Activated CD4-positive, alpha-beta T cell treated with anti-CD3 and anti-CD28 coated beads, Interleukin-2, amount 10 ng/mL, durations not matched to agents 24 days and 14 days (primary cell): ENCODE measurements at regions not wholly inside any gene's neighbourhood (a gene's known extent, or its start where the extent isn't known, plus 50 kb on each side); places are given as distances from the start of the nearest gene placed in this dataset.
"Not testable (repeated sequence)": the region's sequence is repeated elsewhere in the genome, so short reads cannot be mapped to it uniquely, and the experiment has no call there.

Experiments
- DNase-seq: peaks from one replicate; pipeline ENCODE4 v3.0.0; 2022
- H3K27ac Mint-ChIP-seq: one replicate; pipeline ENCODE4 v1.8.0; 2022; ENCODE audit warnings: mild to moderate bottlenecking, mixed read lengths
- H3K27me3 Mint-ChIP-seq: one replicate; pipeline ENCODE4 v1.8.0; 2022; ENCODE audit warnings: mixed read lengths
- H3K36me3 Mint-ChIP-seq: one replicate; pipeline ENCODE4 v1.8.0; 2022; ENCODE audit warnings: low read depth, mild to moderate bottlenecking, mixed read lengths
- H3K4me1 Mint-ChIP-seq: one replicate; pipeline ENCODE4 v1.8.0; 2021; ENCODE audit warnings: mixed read lengths
- H3K4me3 Mint-ChIP-seq: one replicate; pipeline ENCODE4 v1.8.0; 2022; ENCODE audit warnings: mild to moderate bottlenecking, moderate library complexity, mixed read lengths
- H3K9me3 Mint-ChIP-seq: one replicate; pipeline ENCODE4 v1.8.0; 2021; ENCODE audit warnings: mixed read lengths
- intact Hi-C: fragments of 100-400 bp; cut with micrococcal nuclease; formaldehyde crosslinking; loops from one replicate; pipeline ENCODE4 v1.15.1; 2023

DNA sequence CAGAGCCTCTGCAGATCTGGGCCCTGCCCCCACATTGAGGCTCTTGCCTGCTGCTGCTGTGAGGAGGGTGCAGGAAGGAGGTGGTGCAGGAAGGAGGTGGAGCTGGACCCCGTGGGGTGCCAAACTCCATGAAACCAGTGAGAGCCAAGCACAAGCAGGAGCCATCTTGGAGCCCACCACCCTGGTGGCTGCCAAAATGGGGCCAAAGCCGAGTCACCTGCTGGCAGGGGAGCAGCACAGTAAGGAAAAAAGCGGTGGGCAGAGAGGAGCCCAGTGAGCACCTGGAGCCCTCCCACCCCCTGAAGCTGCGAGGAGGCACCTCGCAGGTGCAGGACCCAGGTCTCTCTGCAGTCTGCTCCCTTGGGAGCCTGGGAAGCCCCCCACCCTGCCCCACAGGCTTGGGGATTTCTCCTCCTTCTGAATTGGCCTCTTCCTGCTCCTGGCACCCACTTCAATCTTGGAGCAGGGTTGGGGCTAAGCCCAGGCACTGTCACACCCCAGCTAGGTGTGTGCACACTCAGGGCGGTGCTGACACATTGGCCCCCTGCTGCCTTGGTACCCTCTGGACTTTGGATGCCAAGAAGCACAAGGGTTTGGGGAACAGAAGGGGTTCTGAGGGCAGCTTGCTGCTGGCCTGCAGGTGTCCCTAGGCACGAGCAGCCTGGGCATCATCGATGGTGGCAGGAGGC lies 245.4 kb upstream of the LRRTM4 start:
- DNase-seq, result no peak
- Mint-ChIP-seq H3K27ac (no peak overlapping the region), H3K9me3 (peaks cover 17% of the 10 kb centered on the region), H3K27me3 (no peaks in the 10 kb centered on the region), H3K4me1 (no peaks in the 10 kb centered on the region), H3K4me3 (no peak overlapping the region), H3K36me3 (no peaks in the 10 kb centered on the region)
- intact Hi-C loops, result no loop called here

DNA sequence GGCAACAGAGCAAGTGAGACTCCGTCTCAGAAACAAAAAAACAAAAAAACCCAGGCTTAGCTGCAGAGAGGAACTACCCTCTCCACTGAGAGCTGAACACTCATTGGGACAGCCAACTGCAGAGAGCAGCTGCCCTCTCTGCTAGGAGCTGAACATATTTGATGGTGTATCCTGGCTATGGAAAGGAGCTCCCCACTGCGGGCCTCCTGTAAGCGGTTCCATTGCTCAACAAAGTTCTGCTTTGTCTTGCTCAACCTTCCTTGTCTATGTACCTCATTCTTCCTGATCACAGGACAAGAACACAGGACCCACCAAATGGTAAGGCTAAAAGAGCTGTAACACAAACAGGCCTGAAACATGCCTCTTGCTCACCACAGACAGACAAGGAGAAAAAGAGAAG lies 246.3 kb upstream of the LRRTM4 start:
- Mint-ChIP-seq H3K4me3 (no peak overlapping the region), H3K27ac (no peak overlapping the region), H3K36me3 (no peaks in the 10 kb centered on the region), H3K9me3 (peaks cover 12% of the 10 kb centered on the region), H3K27me3 (no peaks in the 10 kb centered on the region), H3K4me1 (no peaks in the 10 kb centered on the region)
- DNase-seq, result no peak
- intact Hi-C loops, result no loop called here

DNA sequence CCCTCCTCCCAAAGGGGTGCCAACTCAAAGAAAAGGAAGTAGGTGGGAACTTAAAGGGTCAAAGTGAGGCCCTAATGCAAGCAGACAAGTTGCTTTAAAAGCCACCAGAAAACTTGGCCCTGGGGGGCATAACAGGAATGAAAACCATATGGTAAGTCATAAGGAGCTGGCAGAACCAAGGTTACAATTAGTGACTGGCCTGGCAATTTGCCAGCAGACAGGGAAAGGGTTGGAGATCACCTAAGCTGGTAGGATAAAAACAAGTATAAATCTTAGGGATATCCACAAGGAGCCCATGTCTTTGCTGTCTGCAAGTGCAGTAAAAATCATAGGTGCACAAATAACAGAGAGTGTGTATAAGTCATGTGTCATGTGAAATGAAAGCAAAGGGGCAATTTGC lies 256.7 kb upstream of the LRRTM4 start:
- peaks cover 15% of the 10 kb centered on the region for H3K9me3 Mint-ChIP-seq
- DNase-seq, result no peak
- H3K27ac Mint-ChIP-seq, result no peak overlapping the region
- H3K4me3 Mint-ChIP-seq, result no peak overlapping the region
- no peaks in the 10 kb centered on the region for H3K27me3 Mint-ChIP-seq
- no peaks in the 10 kb centered on the region for H3K36me3 Mint-ChIP-seq
- H3K4me1 Mint-ChIP-seq, result no peaks in the 10 kb centered on the region
- intact Hi-C loops, result no loop called here

DNA sequence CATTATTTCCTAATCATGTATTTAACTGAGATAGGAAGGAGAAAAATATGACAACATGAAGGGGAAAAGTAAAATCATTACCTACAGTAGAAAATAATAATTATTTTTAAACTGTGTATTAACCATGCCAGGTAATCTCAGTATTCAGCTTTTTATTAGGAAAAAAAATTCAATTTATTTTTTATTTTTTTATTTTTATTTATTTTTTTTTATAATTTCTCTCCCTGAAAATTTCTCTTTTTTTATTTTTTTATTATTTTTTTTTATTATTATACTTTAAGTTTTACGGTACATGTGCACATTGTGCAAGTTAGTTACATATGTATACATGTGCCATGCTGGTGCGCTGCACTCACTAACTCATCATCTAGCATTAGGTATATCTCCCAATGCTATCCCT lies 271.3 kb upstream of the LRRTM4 start:
- H3K9me3 Mint-ChIP-seq, H3K4me3 Mint-ChIP-seq, H3K4me1 Mint-ChIP-seq, DNase-seq, H3K27ac Mint-ChIP-seq, H3K36me3 Mint-ChIP-seq, H3K27me3 Mint-ChIP-seq, intact Hi-C loops: not testable (repeated sequence)

DNA sequence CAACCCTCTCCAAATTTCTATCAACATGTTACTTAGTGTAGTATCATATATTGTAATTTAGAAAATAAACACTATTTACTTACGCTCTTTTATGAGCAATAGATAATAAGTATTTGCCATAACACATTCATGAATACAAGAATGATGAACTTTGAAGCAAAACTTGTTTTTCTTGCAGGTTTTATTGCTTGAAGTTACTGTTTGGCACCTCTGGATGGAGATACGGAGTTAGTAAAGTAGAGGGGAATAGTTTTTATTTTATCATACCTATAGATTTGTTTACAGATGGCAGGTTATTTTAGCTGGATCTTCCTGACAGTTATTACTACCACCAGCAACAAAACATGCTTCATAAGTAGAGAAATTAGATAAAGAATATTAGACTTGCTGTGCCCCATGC lies 274.2 kb upstream of the LRRTM4 start:
- Mint-ChIP-seq H3K27me3 (no peaks in the 10 kb centered on the region), H3K27ac (no peak overlapping the region), H3K36me3 (no peaks in the 10 kb centered on the region), H3K4me3 (no peak overlapping the region), H3K9me3 (no peaks in the 10 kb centered on the region), H3K4me1 (no peaks in the 10 kb centered on the region)
- intact Hi-C loops, result no loop called here
- DNase-seq, result no peak

DNA sequence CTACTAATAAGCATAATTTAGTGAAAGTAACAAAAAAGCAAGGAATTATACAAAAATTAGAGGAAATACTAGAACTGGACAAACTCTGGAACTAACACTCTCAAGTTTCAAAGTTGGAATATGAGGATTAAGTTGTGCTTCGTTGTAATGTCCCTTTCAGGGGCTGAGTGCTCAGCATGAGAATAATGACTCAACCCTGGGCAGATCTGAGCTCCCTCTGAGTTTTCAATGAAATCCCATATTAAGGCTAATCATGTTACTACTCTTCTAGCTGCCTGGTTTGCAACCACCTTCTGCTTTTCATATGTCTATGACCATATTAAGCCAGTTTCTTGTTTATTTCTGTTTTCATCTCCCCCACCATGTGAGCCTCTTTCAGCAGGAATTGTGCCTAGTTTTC lies 274.9 kb upstream of the LRRTM4 start:
- intact Hi-C loops, result no loop called here
- Mint-ChIP-seq H3K4me1 (no peaks in the 10 kb centered on the region), H3K4me3 (no peak overlapping the region), H3K27ac (no peak overlapping the region), H3K36me3 (no peaks in the 10 kb centered on the region), H3K27me3 (no peaks in the 10 kb centered on the region), H3K9me3 (no peaks in the 10 kb centered on the region)
- DNase-seq, result no peak

DNA sequence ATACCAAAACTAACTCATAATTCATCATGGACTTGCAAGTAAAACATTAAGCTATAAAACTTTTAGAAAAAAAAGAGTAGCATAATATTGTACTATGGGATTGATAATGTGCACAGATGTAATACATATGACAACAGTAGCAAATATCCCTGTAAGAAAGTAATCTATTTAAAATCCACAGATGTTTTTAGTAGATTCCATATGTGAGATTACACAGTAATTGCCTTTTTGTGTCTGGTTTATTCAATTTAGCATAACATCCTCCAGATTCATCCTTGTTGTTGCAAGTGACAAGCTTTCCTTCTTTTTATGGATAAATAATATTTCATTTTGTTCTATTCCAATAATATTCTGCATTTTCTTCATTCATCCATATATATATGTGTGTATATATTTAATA lies 278.2 kb upstream of the LRRTM4 start:
- Mint-ChIP-seq H3K9me3 (peaks cover 3% of the 10 kb centered on the region), H3K36me3 (no peaks in the 10 kb centered on the region), H3K4me1 (no peaks in the 10 kb centered on the region), H3K27me3 (no peaks in the 10 kb centered on the region), H3K27ac (no peak overlapping the region), H3K4me3 (no peak overlapping the region)
- DNase-seq, result no peak
- intact Hi-C loops, result no loop called here

DNA sequence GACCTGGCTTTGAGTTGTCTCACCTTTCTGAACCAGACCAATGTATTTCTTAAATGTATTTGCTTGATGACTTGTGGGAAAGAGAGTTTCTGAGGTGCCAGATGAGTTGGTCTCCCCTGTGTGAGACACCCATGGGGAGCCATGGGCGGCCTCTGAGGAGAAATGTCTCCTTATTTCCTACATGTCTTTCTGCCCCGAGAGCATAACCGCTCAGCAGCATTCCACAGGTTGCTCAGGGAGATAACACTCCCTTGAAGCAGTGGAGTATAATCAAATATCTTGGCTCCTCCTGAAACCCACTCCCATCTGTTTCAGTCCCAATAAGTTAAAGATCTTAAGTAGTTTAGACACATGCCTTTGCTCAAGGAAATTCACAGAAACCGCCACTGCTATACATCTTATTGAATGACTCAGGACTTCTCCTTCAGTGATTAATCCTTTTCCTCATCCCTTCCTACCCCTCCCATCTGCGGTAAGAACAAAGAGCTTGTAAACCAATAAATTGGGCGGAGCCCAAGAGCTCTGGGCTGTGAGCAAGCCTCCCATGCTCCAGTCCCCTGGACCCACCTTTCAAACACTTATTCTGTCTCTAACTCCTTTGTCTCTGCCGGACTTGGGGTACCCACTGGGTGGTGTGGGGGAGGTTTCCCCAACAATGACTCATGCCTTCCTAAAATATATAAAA lies 285.5 kb upstream of the LRRTM4 start:
- no peaks in the 10 kb centered on the region for H3K27me3 Mint-ChIP-seq
- no peaks in the 10 kb centered on the region for H3K4me1 Mint-ChIP-seq

DNA sequence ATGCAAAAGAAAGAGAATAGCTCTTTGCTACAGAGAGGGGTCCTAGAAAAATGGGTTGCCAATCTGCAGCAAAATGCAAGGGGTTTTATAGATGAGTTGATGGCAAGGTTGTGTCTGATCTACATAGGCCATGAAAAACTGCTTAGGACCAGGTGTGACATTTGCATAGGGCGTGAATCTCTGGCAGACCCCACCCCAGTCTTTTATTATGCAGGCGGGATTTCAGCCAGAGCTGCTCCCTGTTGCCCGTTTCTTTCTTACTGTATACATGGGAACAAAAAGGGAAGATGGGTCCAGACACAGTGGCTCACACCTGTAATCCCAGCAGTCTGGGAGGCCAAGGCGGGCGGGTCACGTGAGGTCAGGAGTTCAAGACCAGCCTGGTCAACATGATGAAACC lies 286.4 kb upstream of the LRRTM4 start:
- no peaks in the 10 kb centered on the region for H3K4me1 Mint-ChIP-seq
- no peaks in the 10 kb centered on the region for H3K27me3 Mint-ChIP-seq
- DNase-seq, result no peak
- intact Hi-C loops, result no loop called here
- no peak overlapping the region for H3K4me3 Mint-ChIP-seq
- H3K36me3 Mint-ChIP-seq, result no peaks in the 10 kb centered on the region
- no peak overlapping the region for H3K27ac Mint-ChIP-seq
- H3K9me3 Mint-ChIP-seq, result peaks cover 22% of the 10 kb centered on the region

More for the DNA sequence above, 285.5 kb upstream of the LRRTM4 start:
- no peak overlapping the region for H3K27ac Mint-ChIP-seq
- intact Hi-C loops, result no loop called here
- H3K9me3 Mint-ChIP-seq, result peaks cover 23% of the 10 kb centered on the region
- DNase-seq, result no peak
- H3K36me3 Mint-ChIP-seq, result no peaks in the 10 kb centered on the region
- no peak overlapping the region for H3K4me3 Mint-ChIP-seq

DNA sequence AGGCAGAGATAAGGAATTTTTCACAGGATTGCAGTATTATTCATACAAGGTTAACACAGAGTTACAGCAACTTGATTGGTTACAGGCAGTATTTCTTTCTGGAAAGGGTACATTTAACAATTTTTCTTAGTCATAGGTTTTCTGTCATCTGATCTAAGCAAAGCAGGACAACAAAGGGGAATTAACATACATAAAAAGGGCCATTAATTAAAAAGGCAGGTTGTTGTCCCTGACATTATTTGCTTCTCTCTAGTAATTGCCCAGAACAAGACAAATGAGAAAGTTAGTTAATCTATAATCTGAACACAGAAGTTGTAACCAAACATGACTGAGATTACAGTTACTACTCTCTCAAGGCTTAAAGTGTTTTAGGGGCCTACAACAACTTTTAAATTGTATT lies 291.4 kb upstream of the LRRTM4 start:
- H3K9me3 Mint-ChIP-seq, result peaks cover 11% of the 10 kb centered on the region
- no peak overlapping the region for H3K4me3 Mint-ChIP-seq
- intact Hi-C loops, result no loop called here
- no peak for DNase-seq
- no peaks in the 10 kb centered on the region for H3K36me3 Mint-ChIP-seq
- no peaks in the 10 kb centered on the region for H3K4me1 Mint-ChIP-seq
- no peaks in the 10 kb centered on the region for H3K27me3 Mint-ChIP-seq
- no peak overlapping the region for H3K27ac Mint-ChIP-seq

DNA sequence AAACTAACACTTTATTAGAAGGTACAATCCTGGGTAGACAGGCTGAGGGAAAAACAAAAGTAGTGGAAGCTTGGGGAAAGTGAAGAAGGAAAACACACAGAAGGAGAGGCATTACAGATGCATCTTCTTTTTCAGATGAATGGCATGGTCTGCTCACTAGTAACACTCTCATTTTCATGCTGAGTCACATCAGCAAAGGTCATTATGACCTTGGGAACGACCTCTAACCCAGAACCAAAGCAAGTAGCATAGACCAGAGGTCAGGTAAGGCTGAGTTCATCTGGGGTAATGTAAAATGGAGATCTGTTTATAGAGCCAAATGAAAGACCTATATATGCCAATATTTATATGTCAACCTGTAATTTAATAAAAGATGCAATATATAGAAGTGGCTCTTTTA lies 294.4 kb upstream of the LRRTM4 start:
- no peak overlapping the region for H3K4me3 Mint-ChIP-seq
- H3K36me3 Mint-ChIP-seq, result no peaks in the 10 kb centered on the region
- no peaks in the 10 kb centered on the region for H3K4me1 Mint-ChIP-seq
- intact Hi-C loops, result no loop called here
- H3K27ac Mint-ChIP-seq, result no peak overlapping the region
- peaks cover 6% of the 10 kb centered on the region for H3K9me3 Mint-ChIP-seq
- DNase-seq, result no peak
- no peaks in the 10 kb centered on the region for H3K27me3 Mint-ChIP-seq

DNA sequence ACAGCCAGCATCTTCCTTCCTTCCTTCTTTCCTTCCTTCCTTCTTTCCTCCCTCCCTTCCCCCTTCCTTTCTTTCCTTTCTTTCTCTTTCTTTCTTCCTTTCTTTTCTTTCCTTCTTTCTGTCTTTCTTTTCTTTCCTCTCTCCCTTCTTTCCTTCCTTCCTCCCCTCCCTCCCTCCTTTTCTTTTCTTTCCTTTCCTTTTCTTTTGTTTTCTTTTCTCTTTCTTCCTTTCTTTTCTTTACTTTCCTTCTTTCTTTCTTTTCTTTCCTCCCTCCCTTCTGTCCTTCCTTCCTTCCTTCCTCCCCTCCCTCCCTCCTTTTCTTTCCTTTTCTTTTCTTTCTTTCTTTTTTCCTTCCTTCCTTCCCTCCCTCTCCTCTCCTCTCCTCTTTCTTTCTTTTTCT lies 296.0 kb upstream of the LRRTM4 start:
- no peak overlapping the region for H3K27ac Mint-ChIP-seq
- H3K4me3 Mint-ChIP-seq, result no peak overlapping the region
- H3K27me3 Mint-ChIP-seq, result no peaks in the 10 kb centered on the region
- DNase-seq, result no peak
- H3K9me3 Mint-ChIP-seq, result no peaks in the 10 kb centered on the region
- H3K36me3 Mint-ChIP-seq, result no peaks in the 10 kb centered on the region
- intact Hi-C loops, result no loop called here
- no peaks in the 10 kb centered on the region for H3K4me1 Mint-ChIP-seq

DNA sequence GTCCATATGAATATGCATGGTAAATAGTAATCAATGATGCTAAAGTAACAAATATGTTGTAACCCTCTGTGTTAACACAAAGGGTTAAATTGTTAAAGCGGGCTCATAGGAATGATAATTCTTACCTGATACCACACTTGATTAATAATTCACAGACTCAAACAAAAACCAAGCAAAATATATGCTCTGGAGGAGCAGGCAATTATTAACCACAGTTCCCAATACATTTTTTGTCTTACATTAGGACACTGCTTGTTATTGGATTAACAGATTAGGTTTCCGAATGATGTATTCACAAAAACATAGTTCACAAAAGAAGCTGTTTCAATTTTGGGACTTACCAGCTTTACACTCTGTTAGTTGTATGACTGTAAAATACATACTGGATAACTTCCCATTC lies 300.9 kb upstream of the LRRTM4 start:
- Mint-ChIP-seq H3K27ac (no peak overlapping the region), H3K4me3 (no peak overlapping the region), H3K9me3 (peaks cover 7% of the 10 kb centered on the region), H3K4me1 (no peaks in the 10 kb centered on the region), H3K36me3 (no peaks in the 10 kb centered on the region), H3K27me3 (no peaks in the 10 kb centered on the region)
- DNase-seq, result no peak
- intact Hi-C loops, result no loop called here

DNA sequence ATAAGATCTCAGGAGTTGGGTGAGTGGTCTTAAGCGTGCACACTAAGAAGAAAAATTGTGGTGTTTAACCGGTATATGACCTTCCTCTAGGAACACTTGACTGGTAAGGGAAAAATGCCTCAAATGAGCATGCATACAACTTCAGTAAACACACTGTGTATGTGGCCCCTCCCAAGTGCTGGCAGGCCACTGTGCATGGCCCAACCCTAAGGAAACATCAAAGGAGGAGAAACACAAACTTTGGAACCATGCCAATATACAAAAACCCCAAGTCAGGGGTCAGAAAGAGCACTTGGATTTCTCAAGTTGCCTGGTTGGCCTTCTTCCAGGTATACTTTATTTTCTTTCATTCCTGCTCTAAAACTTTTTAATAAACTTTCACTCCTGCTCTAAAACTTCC lies 308.9 kb upstream of the LRRTM4 start:
- H3K36me3 Mint-ChIP-seq, result no peaks in the 10 kb centered on the region
- no peaks in the 10 kb centered on the region for H3K4me1 Mint-ChIP-seq
- no peak overlapping the region for H3K27ac Mint-ChIP-seq
- H3K4me3 Mint-ChIP-seq, result no peak overlapping the region
- DNase-seq, result no peak
- no peaks in the 10 kb centered on the region for H3K27me3 Mint-ChIP-seq
- H3K9me3 Mint-ChIP-seq, result peaks cover 10% of the 10 kb centered on the region
- intact Hi-C loops, result no loop called here

DNA sequence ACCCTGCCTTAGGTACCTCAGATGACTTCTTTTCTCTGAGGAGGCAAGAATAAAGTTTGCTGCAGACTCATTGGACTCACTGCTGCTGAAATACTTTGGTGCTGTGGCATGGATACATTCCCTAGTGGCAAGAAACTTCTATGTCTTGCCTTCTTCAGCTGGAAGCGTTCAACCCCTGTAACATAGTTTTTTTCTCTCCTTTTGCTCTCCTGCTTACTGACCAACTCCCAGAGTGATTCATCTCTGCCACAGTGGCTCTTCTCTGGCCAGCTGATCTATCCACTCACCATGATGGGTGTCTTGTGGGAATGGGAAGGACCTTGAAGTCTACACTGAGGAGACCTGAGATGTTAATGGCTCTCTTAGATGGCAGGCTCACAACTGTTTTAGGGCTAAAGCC lies 309.3 kb upstream of the LRRTM4 start:
- Mint-ChIP-seq H3K36me3 (no peaks in the 10 kb centered on the region), H3K9me3 (peaks cover 10% of the 10 kb centered on the region), H3K27ac (no peak overlapping the region), H3K4me1 (no peaks in the 10 kb centered on the region), H3K27me3 (no peaks in the 10 kb centered on the region), H3K4me3 (no peak overlapping the region)
- no peak for DNase-seq
- intact Hi-C loops, result no loop called here
